ENCODE measurements at regions not wholly inside any gene's neighbourhood (a gene's known extent, or its start where the extent isn't known, plus 50 kb on each side); places are given as distances from the start of the nearest gene placed in this dataset.

- no peak for DNase-seq (ENCODE audit: low spot score)
These were observed 96.1 kb upstream of the SALL3 start for GRCh38 chr18:78883501-78883900.

GRCh38 chr18:78884502-78884901 lies 95.1 kb upstream of the SALL3 start:
- no peak for DNase-seq (ENCODE audit: low spot score)

GRCh38 chr18:78889250-78889649 lies 90.4 kb upstream of the SALL3 start:
- no peak for DNase-seq (ENCODE audit: low spot score)

GRCh38 chr18:78890388-78890787 lies 89.2 kb upstream of the SALL3 start:
- DNase-seq (ENCODE audit: low spot score) = no peak

- no peak for DNase-seq (ENCODE audit: low spot score)
These were observed 88.3 kb upstream of the SALL3 start for GRCh38 chr18:78891185-78891762.

GRCh38 chr18:78892177-78892576 lies 87.4 kb upstream of the SALL3 start:
- no peak for DNase-seq (ENCODE audit: low spot score)

GRCh38 chr18:78892721-78893120 lies 86.9 kb upstream of the SALL3 start:
- no peak for DNase-seq (ENCODE audit: low spot score)

- DNase-seq (ENCODE audit: low spot score) = no peak
These were observed 86.2 kb upstream of the SALL3 start for GRCh38 chr18:78893281-78894032.

GRCh38 chr18:78894033-78894305 lies 85.6 kb upstream of the SALL3 start:
- DNase-seq (ENCODE audit: low spot score) = no peak

GRCh38 chr18:78895207-78896001 lies 84.2 kb upstream of the SALL3 start:
- no peak for DNase-seq (ENCODE audit: low spot score)

GRCh38 chr18:78896111-78896905 lies 83.3 kb upstream of the SALL3 start:
- no peak for DNase-seq (ENCODE audit: low spot score)

- DNase-seq (ENCODE audit: low spot score) = no peak
These were observed 81.6 kb upstream of the SALL3 start for GRCh38 chr18:78898066-78898465.

GRCh38 chr18:78898635-78899034 lies 81.0 kb upstream of the SALL3 start:
- DNase-seq (ENCODE audit: low spot score) = no peak

GRCh38 chr18:78899241-78899640 lies 80.4 kb upstream of the SALL3 start:
- no peak for DNase-seq (ENCODE audit: low spot score)

GRCh38 chr18:78900938-78901909 lies 78.4 kb upstream of the SALL3 start:
- no peak for DNase-seq (ENCODE audit: low spot score)

GRCh38 chr18:78901923-78902794 lies 77.5 kb upstream of the SALL3 start:
- DNase-seq (ENCODE audit: low spot score) = no peak

- DNase-seq (ENCODE audit: low spot score) = no peak
These were observed 76.7 kb upstream of the SALL3 start for GRCh38 chr18:78902795-78903435.

GRCh38 chr18:78903436-78904178 lies 76.0 kb upstream of the SALL3 start:
- DNase-seq (ENCODE audit: low spot score) = no peak

GRCh38 chr18:78904179-78904531 lies 75.5 kb upstream of the SALL3 start:
- DNase-seq (ENCODE audit: low spot score) = no peak

Measured in activated CD4-positive, alpha-beta T cell treated with anti-CD3 and anti-CD28 coated beads, Interleukin-2, Interleukin-4, amounts not matched to agents 100 ng/mL and 50 ng/mL, durations not matched to agents 16 hours and 8 hours (primary cell).